ENCODE measurements at regions not wholly inside any gene's neighbourhood (a gene's known extent, or its start where the extent isn't known, plus 50 kb on each side); places are given as distances from the start of the nearest gene placed in this dataset.

- TF ChIP-seq POLR2A (IDR thresholded peaks at IDR 0.05): no peak
- no peak for TF ChIP-seq EP300 (IDR thresholded peaks at IDR 0.05)
- no peak for TF ChIP-seq CTCF (IDR thresholded peaks at IDR 0.05)
These were observed 137.8 kb upstream of the COPS8 start for GRCh38 chr2:236947896-236948295.

Measured in ovary (tissue), 3 donors.